WTC11 (cell line): ENCODE measurements at regions not wholly inside any gene's neighbourhood (a gene's known extent, or its start where the extent isn't known, plus 50 kb on each side); places are given as distances from the start of the nearest gene placed in this dataset.

Experiments used
- CREB1 ChIP-seq: sonication (generic); formaldehyde crosslinking; IDR thresholded peaks from 2 replicates; pipeline ENCODE4 v1.8.0; 2023; ENCODE audit warnings: mild to moderate bottlenecking, missing genetic modification reagents
- CTCF ChIP-seq: fragments of 200-600 bp; IDR thresholded peaks from 2 replicates; pipeline ENCODE4 v1.8.0; 2022; ENCODE audit warnings: antibody characterized with exemption
- ETV6 ChIP-seq: sonication (generic); formaldehyde crosslinking; IDR thresholded peaks from 2 replicates; pipeline ENCODE4 v1.8.1; 2022; ENCODE audit warnings: mild to moderate bottlenecking, missing genetic modification reagents
- JUN ChIP-seq: sonication (generic); formaldehyde crosslinking; IDR thresholded peaks from 2 replicates; pipeline ENCODE4 v1.8.0; 2023; ENCODE audit warnings: mild to moderate bottlenecking, missing genetic modification reagents
- NR2C2 ChIP-seq: sonication (generic); formaldehyde crosslinking; IDR thresholded peaks from 2 replicates; pipeline ENCODE4 v1.8.0; 2022; ENCODE audit warnings: mild to moderate bottlenecking, missing genetic modification reagents
- ZNF263 ChIP-seq: sonication (generic); formaldehyde crosslinking; IDR thresholded peaks from 2 replicates; pipeline ENCODE4 v1.8.1; 2022; ENCODE audit warnings: low read depth, mild to moderate bottlenecking, moderate library complexity, missing genetic modification reagents

- TF ChIP-seq CTCF, result no peak
- TF ChIP-seq JUN (CRISPR knock-in tag), result no peak
- no peak for TF ChIP-seq NR2C2 (CRISPR knock-in tag)
- no peak for TF ChIP-seq ETV6 (CRISPR knock-in tag)
- no peak for TF ChIP-seq CREB1 (CRISPR knock-in tag)
- TF ChIP-seq ZNF263 (CRISPR knock-in tag), result no peak
Observed at GRCh38 chr10:44030132-44030531, 354.8 kb downstream of the CXCL12 start.
